ENCODE measurements at regions not wholly inside any gene's neighbourhood (a gene's known extent, or its start where the extent isn't known, plus 50 kb on each side); places are given as distances from the start of the nearest gene placed in this dataset.

DNA sequence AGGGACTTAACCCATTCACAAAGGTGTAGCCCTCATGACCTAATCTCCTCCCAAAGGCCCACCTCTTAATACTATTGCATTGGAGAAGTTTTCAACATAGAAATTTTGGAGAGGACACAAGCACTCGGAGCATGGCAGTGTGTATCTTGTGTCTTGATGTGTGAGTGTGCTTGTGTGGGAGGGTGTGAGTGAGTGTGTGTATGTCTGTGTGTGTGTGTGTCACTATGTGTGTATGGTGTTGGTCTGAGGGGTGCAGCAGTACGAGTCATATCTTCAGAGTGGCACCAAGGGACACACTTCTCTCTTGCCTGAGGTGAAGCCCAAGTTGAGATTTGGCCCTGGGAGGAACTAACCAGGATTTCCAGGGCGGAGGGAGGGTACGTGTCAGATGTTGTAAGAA lies 73.7 kb downstream of the NAV1 start:
- peaks cover 58% of the 10 kb centered on the region for H3K27me3 Mint-ChIP-seq (ENCODE audit: unreplicated experiment)
- peaks cover 5% of the 10 kb centered on the region for H3K36me3 Mint-ChIP-seq (ENCODE audit: insufficient read depth, unreplicated experiment)
- CTCF ChIA-PET = no interaction called here
- no peak overlapping the region for H3K27ac Mint-ChIP-seq (ENCODE audit: unreplicated experiment)
- no peaks in the 10 kb centered on the region for H3K9me3 Mint-ChIP-seq (ENCODE audit: low read depth, unreplicated experiment)
- no TSS peak for BruUV-seq (replicated peaks)
- DNase-seq = no peak
- intact Hi-C loops (cut with micrococcal nuclease; ENCODE audit: unreplicated experiment) = no loop called here
- no peak for TF ChIP-seq CTCF (IDR thresholded peaks at IDR 0.05; ENCODE audit: unreplicated experiment)
- no peaks in the 10 kb centered on the region for H3K4me1 Mint-ChIP-seq (ENCODE audit: low read depth, unreplicated experiment)
- no peak overlapping the region for H3K4me3 Mint-ChIP-seq (ENCODE audit: low read depth, unreplicated experiment)

DNA sequence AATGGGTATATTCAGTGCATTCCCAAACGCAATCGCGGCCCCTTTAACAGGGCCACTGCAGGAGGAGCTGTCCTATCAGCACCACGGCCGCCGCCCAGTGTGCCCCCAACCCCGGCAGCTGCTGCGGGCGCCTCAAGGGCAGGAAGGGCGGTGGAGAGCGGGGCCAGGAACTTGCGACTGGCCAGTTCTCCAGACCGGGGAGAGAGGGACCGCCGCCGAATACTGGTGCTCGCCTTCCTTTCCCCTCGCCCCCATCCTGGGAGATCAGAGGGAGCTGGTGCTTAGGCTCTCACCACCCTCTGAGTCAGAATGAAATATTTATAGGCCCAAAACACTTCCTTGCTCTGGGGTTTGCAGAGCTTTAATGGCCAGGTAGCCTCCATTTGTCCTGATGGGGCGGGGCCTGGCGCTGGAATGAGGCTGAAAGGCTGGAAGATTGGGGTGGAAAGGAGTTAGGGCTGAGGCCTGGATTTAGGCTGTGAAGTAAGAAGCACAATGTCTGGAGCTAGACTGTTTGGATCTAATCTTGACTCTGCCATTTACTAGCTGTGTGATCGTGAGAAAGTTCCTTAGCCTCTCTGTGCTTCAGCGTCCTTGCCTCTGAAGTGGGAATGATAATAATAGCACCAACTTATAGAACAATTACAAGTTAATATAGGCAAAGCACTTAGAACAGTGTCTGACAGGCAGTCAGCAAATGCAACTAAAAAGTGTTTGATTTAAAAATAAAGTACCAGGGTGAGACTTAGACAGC lies 75.5 kb downstream of the NAV1 start:
- Mint-ChIP-seq H3K4me3 (ENCODE audit: low read depth, unreplicated experiment) (no peak overlapping the region), H3K9me3 (ENCODE audit: low read depth, unreplicated experiment) (no peaks in the 10 kb centered on the region), H3K27ac (ENCODE audit: unreplicated experiment) (no peak overlapping the region), H3K27me3 (ENCODE audit: unreplicated experiment) (peaks cover 51% of the 10 kb centered on the region), H3K4me1 (ENCODE audit: low read depth, unreplicated experiment) (no peaks in the 10 kb centered on the region), H3K36me3 (ENCODE audit: insufficient read depth, unreplicated experiment) (no peaks in the 10 kb centered on the region)
- TF ChIP-seq CTCF (IDR thresholded peaks at IDR 0.05; ENCODE audit: unreplicated experiment) = no peak
- DNase-seq = peak; percentile 16
- BruUV-seq (replicated peaks) = no TSS peak
- intact Hi-C loops (cut with micrococcal nuclease; ENCODE audit: unreplicated experiment) = no loop called here
- CTCF ChIA-PET = no interaction called here

DNA sequence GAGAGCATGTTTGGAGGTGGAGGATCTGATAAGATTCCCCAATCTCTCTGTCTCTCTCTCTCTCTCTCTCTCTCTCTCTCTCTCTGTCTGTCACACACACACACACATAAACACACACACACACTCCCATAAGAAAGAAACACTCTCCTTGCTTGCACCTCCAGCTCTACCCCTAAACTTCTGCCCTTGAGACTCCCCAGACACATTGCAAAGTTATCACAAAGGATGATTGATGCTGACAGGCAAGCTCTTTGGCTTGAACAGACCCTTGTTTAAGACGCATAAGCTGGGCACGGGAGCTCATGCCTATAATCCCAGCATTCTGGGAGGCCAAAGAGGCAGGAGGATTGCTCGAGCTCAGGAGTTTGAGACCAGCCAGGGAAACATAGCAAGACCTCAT lies 78.2 kb downstream of the NAV1 start:
- DNase-seq = no peak
- no peak overlapping the region for H3K4me3 Mint-ChIP-seq (ENCODE audit: low read depth, unreplicated experiment)
- H3K4me1 Mint-ChIP-seq (ENCODE audit: low read depth, unreplicated experiment) = no peaks in the 10 kb centered on the region
- H3K27ac Mint-ChIP-seq (ENCODE audit: unreplicated experiment) = no peak overlapping the region
- H3K27me3 Mint-ChIP-seq (ENCODE audit: unreplicated experiment) = peaks cover 24% of the 10 kb centered on the region
- CTCF ChIA-PET = interaction anchor here (1.7 kb wide), 1 partner anchor 70 kb away, joined by 4 read pairs; no protein-coding TSS in a partner anchor
- no peak for TF ChIP-seq CTCF (IDR thresholded peaks at IDR 0.05; ENCODE audit: unreplicated experiment)
- BruUV-seq (replicated peaks) = no TSS peak
- no peaks in the 10 kb centered on the region for H3K9me3 Mint-ChIP-seq (ENCODE audit: low read depth, unreplicated experiment)
- no peaks in the 10 kb centered on the region for H3K36me3 Mint-ChIP-seq (ENCODE audit: insufficient read depth, unreplicated experiment)
- intact Hi-C loops (cut with micrococcal nuclease; ENCODE audit: unreplicated experiment) = no loop called here

DNA sequence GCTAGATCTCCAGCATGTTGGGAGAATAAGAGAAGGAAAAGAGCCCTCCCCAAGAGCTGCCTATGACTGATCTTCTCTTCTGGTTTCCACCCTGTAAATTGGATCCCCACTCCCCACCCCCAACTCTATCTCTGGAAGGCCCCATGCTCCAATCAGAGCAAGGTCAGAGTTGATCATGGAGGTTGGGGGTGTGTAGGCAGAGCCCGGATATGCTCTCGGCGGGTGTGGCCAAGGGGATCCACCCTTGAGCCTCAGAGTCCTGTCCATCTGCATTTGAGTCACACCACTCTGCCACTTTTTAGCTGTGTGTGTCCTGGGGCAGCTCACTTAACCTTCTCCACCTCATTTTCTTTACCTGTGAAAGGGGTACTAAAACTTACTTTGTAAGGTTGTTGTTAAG lies 79.5 kb downstream of the NAV1 start:
- Mint-ChIP-seq H3K9me3 (ENCODE audit: low read depth, unreplicated experiment) (no peaks in the 10 kb centered on the region), H3K36me3 (ENCODE audit: insufficient read depth, unreplicated experiment) (no peaks in the 10 kb centered on the region), H3K4me1 (ENCODE audit: low read depth, unreplicated experiment) (no peaks in the 10 kb centered on the region), H3K4me3 (ENCODE audit: low read depth, unreplicated experiment) (no peak overlapping the region), H3K27me3 (ENCODE audit: unreplicated experiment) (peaks cover 13% of the 10 kb centered on the region), H3K27ac (ENCODE audit: unreplicated experiment) (no peak overlapping the region)
- no TSS peak for BruUV-seq (replicated peaks)
- intact Hi-C loops (cut with micrococcal nuclease; ENCODE audit: unreplicated experiment) = no loop called here
- CTCF ChIA-PET = interaction anchor here (0.6 to 1.7 kb wide), 3 partner anchors 16 to 77 kb away, joined by 3 to 6 read pairs (median 4); no protein-coding TSS in a partner anchor
- no peak for DNase-seq
- TF ChIP-seq CTCF (IDR thresholded peaks at IDR 0.05; ENCODE audit: unreplicated experiment) = no peak
